GM19468 (cell line): ENCODE measurements at regions not wholly inside any gene's neighbourhood (a gene's known extent, or its start where the extent isn't known, plus 50 kb on each side); places are given as distances from the start of the nearest gene placed in this dataset.
"Not testable (repeated sequence)": the region's sequence is repeated elsewhere in the genome, so short reads cannot be mapped to it uniquely, and the experiment has no call there.

Experiments used
- ATAC-seq: cut with Tn5 transposase; IDR thresholded peaks from one replicate; pipeline ENCODE4 v1.9.1; 2021; ENCODE audit warnings: mild to moderate bottlenecking, moderate library complexity, moderate number of reproducible peaks; ENCODE audit not compliant: unreplicated experiment; ENCODE audit errors: extremely low read depth

DNA sequence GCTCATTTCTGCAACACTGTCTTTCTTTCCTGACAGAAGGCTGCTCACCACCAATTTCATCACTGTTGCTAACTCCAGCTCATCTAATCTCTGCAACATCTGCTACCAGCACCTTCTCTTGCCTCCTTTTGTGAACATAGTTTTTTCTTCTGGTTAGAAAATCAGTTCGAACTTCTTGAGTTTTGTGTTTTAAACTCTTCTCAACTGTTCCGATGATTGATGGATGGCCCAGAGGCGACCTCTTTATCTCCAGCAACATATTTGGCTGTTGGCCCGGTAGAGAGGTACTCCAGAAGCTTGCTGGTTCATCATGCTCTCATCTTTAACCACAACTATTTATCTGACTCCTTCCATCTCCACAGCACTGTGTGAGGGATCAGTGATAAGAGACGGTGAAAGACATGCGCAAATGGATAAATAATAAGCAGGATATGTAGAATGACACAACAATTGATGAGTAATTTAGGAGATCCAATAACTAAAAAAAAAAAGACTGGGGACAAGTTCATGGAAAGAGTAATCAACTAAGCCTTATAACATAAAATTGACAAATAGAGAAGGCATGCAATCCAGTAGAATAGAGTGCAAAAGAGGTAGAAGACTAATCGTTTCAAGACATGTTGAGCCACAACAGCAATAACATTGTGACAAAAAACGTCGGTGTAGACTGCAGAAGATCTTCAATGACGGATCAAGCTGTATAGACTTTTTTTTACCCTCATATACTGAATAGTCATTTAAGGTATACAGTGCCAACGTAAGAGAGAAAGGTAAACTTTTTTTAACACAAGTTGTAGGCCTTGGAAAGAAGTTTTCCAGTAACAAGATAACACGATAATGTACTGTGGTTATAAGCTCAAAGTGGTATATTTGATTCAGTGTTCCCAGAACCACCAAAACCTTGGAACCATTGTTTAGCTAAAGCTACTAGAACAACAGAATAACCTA is 152.2 kb downstream of the CRPPA start:
- ATAC-seq, result no peak

DNA sequence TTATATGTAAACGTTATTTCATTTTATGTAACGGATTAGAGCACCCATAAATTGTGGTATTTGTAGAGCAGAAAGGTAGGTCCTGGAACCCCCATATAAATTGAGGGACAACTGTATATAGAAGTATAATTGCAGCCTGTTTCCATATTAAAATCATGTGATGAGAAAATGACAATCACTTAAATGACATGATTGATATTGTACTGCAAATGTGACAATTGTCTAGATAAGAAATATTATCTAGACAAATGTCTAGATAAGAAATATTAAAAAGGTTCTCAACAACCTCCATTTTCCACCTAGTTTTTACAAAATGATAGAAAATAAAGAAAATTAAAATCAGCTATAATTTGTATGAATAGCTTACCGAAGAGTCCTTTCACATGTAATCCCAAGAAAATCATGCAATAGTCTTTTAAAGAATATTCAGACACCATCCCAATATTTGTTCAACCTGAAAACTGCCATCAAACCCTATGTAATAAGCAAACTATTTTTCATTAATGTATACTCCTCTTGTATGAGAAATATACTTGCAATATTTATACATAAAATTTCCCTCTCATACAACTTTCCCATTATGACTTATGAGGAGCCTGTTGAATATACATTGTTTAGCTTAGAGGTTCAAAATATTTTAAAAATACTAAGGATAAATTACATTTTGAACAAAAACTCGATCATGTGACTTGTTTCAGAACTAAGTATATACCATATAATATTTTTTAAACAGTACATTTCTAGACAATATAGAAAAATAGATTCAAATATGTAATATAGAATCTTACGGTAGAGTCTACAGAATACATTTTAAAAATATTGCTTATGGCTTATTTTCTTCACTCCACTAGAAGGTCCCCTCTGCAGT is 153.2 kb downstream of the CRPPA start:
- no peak for ATAC-seq

DNA sequence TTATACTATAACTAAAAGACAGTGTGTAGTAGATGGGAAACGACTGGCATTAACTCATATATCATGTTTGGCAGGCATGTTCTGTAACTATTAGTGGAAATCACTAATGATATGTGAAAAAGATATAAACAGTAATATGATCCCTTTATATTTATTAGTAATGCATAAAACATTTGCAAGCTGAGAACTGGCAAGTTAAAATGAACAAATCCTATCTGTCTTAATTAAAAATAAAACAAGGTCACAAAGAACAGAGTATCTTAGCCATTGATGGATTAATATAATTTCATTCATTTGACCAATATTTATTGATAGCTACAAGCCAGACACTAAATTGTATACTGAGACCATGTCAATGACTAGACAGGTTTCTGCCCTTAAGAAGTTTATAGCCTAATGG is 154.5 kb downstream of the CRPPA start:
- ATAC-seq, result no peak

DNA sequence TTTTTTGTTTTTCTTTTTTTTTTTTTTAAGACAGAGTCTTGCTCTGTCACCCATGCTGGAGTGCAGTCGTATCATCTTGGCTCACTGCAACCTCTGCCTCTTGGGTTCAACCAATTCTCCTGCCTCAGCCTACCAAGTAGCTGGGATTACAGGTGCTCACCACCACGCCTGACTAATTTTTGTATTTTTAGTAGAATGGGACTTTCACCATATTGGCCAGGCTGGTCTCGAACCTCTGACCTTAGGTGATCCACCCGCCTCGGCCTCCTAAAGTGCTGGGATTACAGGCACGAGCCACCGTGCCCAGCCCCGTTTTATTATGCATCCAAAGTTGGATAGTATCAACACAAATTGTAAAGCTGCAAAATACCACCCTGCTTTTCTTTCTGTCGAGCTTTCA is 154.9 kb downstream of the CRPPA start:
- not testable (repeated sequence) for ATAC-seq

DNA sequence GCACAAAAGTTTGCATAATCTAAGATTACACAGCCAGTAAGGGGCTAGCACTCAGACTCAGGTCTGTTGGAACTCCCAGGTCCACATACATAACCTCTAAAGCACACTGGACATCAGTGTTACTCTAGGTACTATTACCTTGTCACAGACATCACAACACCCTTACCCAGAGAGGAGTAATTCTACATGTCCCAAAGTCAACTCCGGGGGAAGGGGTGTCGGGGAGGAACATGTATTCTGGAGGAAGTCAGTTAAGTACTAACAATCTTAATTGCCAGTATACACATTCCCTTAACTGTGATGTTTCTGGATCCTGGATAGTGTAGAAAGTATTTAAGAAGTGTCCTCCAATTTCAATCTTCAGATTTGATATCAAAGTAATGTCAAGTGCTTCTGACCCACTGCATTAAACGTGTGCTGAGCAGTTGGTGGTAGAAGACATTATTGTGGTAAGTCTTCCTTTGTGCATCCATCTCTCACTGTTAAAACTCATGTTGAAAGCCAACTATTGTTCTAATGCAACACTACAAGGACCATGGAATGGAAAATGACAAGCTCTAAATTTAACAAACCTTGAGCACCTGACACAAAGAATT is 155.4 kb downstream of the CRPPA start:
- no peak for ATAC-seq

DNA sequence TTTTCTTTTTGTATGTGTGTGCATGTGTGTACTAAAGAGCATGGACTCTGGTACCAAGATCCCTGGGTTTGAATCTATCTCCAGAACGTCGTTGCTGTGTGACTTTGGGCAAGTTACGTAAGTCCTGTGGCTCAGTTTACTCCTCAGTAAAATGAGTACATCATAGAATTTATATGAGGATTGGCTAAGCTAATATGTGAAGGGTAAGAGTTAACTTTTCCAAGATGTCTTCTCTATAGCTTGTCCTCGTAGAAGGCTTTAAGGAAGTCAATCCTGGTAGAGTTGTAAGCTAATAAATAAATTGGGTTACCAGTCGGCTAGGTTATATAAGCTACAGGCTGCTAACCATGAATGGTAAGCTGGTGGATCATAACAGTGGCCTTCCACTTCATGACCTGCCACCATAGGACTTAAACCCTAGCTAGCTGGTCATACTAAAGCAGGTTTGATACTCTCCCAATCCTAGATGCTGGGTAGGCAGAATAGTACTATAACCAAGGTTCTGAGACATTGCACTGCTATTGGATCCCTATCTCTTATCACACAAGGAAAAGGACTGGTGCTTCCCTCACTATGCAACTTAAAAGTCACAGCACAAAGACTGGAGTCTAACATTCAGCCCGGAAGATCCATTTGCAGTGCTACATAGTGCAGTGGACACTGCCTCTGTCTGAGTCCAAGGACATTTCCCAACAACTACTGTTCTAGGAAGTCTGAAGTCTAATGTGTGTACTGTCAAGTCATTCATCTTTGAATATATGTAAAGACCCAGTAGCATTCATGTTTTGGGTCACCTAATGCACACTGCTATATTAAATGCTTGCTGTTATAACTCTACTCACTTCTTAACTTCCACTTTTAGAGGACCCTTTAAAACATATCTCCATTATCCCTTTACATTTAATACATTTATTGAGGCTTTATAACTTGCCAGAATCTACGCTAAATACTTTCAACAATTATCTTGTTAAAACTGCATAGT is 156.2 kb downstream of the CRPPA start:
- no peak for ATAC-seq

DNA sequence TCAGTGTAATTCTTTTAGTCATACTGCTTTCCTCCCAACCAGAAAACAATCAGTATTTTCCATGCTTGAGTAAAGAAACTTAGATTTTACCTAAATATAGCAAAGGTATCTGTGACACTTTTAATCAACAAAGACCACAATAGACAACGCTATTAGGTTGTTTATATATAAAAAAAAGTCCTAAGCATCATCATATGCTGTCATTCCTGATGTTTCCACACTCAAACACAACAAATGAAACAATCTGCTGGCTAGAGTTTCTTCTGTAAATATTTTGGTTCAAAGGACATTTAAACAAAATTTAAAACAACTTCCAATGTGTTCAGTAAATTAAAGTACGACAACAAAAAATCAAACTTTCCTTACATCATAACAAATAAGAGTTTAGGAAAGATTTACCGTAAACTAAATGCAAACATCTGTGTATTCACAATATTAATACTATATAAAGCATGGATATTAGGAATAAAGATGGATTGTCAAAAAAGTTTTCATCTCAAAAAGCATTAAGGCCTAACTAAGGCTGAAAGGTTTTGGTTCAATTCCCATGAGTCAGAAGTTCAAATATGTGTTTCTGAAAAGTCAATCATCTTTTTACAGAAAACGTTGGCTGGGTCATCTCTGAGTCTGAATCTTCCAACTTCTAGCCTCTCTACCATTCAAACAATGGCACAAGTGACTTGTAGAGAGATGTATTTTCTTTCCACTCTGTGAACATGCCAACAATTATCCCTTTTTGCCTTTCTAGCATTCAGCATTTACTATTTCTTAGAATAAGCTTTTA is 157.1 kb downstream of the CRPPA start:
- ATAC-seq, result no peak

DNA sequence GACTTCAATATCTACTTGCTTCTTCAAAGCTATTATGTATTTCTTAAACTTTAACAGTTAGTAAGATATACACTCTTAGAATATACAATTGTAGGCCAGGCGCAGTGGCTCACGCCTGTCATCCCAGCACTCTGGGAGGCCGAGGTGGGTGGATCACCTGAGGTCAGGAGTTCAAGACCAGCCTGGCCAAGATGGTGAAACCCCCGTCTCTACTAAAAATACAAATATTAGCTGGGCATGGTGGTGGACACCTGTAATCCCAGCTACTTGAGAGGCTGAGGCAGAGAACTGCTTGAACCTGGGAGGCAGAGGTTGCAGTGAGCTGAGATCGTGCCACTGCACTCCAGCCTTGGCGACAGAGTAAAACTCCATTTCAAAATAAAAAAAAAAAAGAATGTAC is 158.0 kb downstream of the CRPPA start:
- ATAC-seq, result not testable (repeated sequence)

DNA sequence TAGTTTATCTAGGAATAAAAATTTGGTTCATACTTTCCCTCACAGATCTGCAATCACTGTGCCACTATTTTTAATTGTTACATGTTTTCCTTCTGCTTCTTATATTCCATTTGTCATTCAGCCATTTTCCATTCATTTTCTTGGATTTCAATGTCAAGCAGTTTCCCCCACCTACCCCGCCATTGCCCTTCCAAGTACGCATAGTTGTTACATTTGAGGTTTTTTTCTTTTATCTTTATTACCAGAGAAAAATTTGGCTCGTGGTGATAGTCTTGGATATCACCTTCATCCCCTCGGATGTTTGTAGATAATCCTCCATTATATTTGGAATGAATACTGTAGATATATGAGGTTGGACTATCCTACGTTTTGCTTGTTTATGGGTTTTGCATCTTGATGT is 159.7 kb downstream of the CRPPA start:
- ATAC-seq, result no peak

DNA sequence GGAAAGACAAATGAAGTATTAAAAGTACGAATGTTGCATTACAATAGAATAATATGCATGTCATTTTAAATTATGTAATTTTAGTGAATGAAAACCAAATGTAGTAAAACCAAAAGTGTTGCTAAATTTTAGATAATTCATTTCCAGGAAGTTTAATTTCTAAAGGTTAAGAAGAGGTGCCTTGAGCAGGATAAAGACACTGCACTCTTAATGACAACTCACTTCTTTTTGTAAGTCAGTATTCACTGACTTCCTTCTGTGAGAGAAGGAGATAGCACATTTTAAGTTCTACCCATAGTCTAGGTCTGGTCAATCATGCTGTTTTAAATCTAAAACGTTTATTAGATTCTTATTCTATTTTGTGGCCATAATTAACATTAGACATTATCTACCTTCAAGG is 160.2 kb downstream of the CRPPA start:
- no peak for ATAC-seq

DNA sequence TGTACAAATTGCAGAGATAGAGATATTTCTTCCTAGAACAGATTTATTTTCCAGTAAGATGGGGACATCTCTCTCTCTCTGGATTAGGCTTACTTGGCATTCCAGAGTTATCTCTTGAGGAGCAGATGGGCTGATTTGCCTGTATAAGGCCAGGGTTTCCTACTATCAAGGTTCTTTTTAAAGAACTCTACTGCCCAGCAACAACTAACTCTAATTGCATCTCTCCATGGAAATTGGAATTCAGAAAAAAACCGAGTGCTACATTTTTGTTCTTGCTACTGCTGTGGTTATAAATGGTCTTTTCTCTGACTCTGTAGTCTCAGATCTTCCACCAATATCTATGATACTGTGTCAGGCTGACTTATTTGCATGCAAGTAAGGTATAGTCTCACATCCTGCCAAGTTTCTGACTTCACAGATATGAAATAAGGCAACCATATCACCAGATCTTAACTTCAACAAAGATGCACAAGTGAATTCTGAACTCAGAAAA is 161.1 kb downstream of the CRPPA start:
- ATAC-seq, result peak; percentile 90

DNA sequence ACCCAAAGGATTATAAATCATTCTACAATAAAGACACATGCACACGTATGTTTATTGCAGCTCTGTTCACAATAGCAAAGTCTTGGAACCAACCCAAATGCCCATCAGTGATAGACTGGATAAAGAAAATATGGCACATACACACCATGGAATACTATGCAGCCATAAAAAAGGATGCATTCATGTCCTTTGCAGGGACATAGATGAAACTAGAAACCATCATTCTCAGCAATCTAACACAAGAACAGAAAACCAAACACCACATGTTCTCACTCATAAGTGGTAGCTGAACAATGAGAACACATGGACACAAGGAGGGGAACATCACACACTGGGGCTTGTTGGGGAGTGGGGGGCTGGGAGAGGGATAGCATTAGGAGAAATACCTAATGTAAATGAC is 164.9 kb downstream of the CRPPA start:
- not testable (repeated sequence) for ATAC-seq

DNA sequence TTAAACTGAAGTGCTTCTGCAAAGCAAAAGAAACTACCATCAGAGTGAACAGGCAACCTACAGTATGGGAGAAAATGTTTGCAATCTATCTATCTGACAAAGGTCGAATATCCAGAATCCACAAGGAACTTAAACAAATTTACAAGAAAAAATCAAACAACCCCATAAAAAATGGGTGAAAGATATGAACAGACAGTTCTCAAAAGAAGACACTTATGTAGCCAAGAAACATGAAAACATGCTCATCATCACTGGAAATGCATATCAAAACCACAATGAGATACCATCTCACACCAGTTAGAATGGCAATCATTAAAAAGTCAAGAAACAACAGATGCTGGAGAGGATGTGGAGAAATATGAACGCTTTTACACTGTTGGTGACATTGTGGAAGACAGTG is 165.4 kb downstream of the CRPPA start:
- ATAC-seq, result not testable (repeated sequence)

DNA sequence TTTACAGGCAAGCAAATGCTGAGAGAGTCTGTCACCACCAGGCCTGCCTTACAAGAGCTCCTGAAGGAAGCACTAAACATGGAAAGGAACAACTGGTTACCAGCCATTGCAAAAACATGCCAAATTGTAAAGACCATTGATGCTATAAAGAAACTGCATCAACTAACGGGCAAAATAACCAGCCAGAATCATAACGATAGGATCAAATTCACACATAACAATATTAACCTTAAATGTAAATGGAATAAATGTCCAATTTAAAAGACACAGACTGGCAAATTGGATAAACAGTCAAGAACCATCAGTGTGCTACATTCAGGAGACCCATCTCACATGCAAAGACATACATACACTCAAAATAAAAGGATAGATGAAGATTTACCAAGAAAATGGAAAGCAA is 170.7 kb downstream of the CRPPA start:
- ATAC-seq, result not testable (repeated sequence)

DNA sequence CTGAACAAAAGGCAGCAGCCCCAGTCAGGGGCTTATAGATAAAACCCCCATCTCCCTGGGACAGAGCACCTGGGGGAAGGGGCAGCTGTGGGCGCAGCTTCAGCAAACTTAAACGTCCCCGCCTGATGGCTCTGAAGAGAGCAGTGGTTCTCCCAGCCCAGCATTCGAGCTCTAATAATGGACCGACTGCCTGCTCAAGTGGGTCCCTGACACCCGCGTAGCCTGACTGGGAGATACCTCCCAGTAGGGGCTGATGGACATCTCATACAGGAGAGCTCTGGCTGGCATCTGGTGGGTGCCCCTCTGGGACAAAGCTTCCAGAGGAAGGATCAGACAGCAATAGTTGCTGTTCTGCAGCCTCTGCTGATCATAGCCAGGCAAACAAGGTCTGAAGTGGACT is 172.1 kb downstream of the CRPPA start:
- ATAC-seq, result not testable (repeated sequence)

DNA sequence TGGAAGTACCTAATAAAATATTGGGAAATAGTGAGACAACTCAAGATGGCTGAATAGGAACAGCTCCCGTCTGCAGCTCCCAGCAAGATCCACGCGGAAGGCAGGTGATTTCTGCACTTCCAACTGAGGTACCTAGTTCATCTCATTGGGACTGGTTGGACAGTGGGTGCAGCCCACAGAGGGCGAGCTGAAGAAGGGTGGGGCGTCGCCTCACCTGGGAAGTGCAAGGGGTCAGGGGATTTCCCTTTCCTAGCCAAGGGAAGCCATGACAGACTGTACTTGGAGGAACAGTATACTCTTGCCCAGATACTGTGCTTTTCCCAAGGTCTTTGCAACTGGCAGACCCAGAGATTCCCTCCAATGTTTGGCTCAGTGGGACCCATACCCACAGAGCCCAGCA is 172.8 kb downstream of the CRPPA start:
- not testable (repeated sequence) for ATAC-seq

DNA sequence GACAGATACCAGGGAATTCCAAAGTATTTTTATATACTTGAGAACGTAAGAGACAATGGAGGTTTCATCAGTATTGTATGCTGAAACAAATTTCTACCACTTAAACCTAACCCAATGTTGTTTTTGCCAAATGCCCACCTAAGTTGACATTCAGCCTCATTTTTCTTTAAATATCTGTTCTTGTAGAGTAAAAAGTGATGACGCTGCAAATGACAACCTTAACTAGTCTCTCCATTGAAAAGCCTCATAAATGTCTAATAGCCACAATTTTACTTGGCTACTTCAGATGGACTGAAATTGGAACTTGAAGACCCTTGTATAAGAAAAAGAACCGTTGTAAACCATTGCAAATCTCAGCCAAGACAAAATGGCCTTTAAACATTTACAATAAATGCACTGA is 176.9 kb downstream of the CRPPA start:
- no peak for ATAC-seq

DNA sequence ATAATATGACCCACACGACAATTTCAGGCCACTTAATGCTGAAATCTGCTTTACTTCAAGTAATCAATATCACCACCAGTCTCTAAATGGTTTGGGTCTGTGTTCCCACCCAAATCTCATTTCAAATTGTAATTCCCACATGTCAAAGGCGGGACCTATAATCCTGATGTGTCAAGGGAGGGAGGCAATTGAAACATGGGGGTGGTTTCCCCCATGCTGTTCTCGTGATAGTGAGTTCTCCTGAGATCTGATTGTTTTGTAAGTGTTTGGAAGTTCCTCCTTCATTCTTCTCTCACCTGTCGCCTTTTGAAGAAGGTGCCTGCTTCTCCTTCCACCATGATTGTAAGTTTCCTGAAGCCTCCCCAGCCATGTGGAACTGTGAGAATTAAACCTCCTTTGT is 178.4 kb downstream of the CRPPA start:
- no peak for ATAC-seq

DNA sequence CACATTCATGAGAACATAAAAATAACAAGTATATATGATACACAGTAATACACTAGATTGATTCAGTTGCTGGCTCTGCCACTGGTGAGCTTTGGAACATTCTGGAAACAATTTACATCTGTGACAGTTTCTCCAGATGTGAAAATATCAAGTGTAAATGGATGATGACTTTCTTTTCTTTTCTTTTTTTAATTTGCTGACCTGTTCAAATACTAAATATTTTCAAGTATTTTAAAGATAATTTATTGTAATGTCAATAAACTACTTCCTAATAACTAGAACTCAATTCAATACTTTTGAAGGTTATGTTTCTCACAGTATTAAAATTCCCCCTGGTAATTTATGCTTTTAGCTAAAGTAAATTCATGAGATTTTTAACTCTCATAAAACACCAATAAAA is 180.3 kb downstream of the CRPPA start:
- ATAC-seq, result no peak
